Naive thymus-derived CD8-positive, alpha-beta T cell (primary cell): ENCODE measurements at regions not wholly inside any gene's neighbourhood (a gene's known extent, or its start where the extent isn't known, plus 50 kb on each side); places are given as distances from the start of the nearest gene placed in this dataset.

Source experiments
- ATAC-seq, 2 donors: fragments of 150-1000 bp; cut with Tn5 transposase in 1 of 2; sonication (Bioruptor Pico), chemical (Tn5 transposase) in 1 of 2; 1 replicate in 1 of 2; 2 replicates in 1 of 2; pipeline ENCODE4 v1.10.0; 2021; ENCODE audit warnings: mild to moderate bottlenecking in 2 of 2, moderate library complexity in 2 of 2
- POLR2A ChIA-PET: fragments of 350-600 bp; sonication (Branson Sonifier 250); formaldehyde crosslinking; loops from one replicate; lab custom pipeline; 2021; ENCODE audit warnings: antibody characterized with exemption; lab: Charles Lee
- DNase-seq, 10 donors: peaks; one replicate each; pipeline versions ENCODE4 v3.0.0 to v3.0.0-alpha.2; 2020 to 2022
- H3K27ac Mint-ChIP-seq, 10 donors: one replicate each; pipeline ENCODE4 v1.8.0; 2020 to 2022; ENCODE audit warnings: mild to moderate bottlenecking in 10 of 10, mixed read lengths in 10 of 10, moderate library complexity in 4 of 10, inconsistent platforms in 1 of 10
- H3K27me3 Mint-ChIP-seq, 5 donors: one replicate each; pipeline ENCODE4 v1.8.0; 2021 to 2022; ENCODE audit warnings: mixed read lengths in 5 of 5
- H3K36me3 Mint-ChIP-seq, 3 donors: one replicate each; pipeline ENCODE4 v1.8.0; 2020 to 2022; ENCODE audit warnings: mixed read lengths in 3 of 3, mild to moderate bottlenecking in 2 of 3, inconsistent platforms in 1 of 3
- H3K4me1 Mint-ChIP-seq, 4 donors: one replicate each; pipeline ENCODE4 v1.8.0; 2021 to 2022; ENCODE audit warnings: mixed read lengths in 4 of 4
- H3K4me3 Mint-ChIP-seq, 10 donors: one replicate each; pipeline ENCODE4 v1.8.0; 2020 to 2022; ENCODE audit warnings: mild to moderate bottlenecking in 10 of 10, mixed read lengths in 10 of 10, moderate library complexity in 6 of 10, inconsistent platforms in 1 of 10
- H3K9me3 Mint-ChIP-seq, 9 donors: one replicate each; pipeline ENCODE4 v1.8.0; 2020 to 2022; ENCODE audit warnings: mixed read lengths in 9 of 9, mild to moderate bottlenecking in 3 of 9, inconsistent platforms in 1 of 9, moderate library complexity in 1 of 9

- no peaks in the 10 kb centered on the region for H3K9me3 Mint-ChIP-seq
- no peak overlapping the region for H3K27ac Mint-ChIP-seq
- H3K4me3 Mint-ChIP-seq, result no peak overlapping the region
- H3K27me3 Mint-ChIP-seq, result peaks cover 0 to 16% (median 2%) of the 10 kb centered on the region in 5 donors
- no peaks in the 10 kb centered on the region for H3K36me3 Mint-ChIP-seq
- DNase-seq (no peak), ATAC-seq (no peak)
- POLR2A ChIA-PET, result no interaction called here
- no peaks in the 10 kb centered on the region for H3K4me1 Mint-ChIP-seq
Measured at GRCh38 chr20:43863821-43864544, 50.7 kb upstream of the TOX2 start.

GRCh38 chr20:43863330-43863729 is 51.3 kb upstream of the TOX2 start:
- no peak for ATAC-seq
- H3K4me3 Mint-ChIP-seq, result no peak overlapping the region
- POLR2A ChIA-PET, result no interaction called here
- no peak overlapping the region for H3K27ac Mint-ChIP-seq
- no peak for DNase-seq
- no peaks in the 10 kb centered on the region for H3K4me1 Mint-ChIP-seq
- H3K9me3 Mint-ChIP-seq, result no peaks in the 10 kb centered on the region
- H3K27me3 Mint-ChIP-seq, result peaks cover 0 to 16% (median 2%) of the 10 kb centered on the region in 5 donors
- no peaks in the 10 kb centered on the region for H3K36me3 Mint-ChIP-seq

GRCh38 chr20:43862438-43862837 is 52.2 kb upstream of the TOX2 start:
- H3K27ac Mint-ChIP-seq, result no peak overlapping the region
- H3K4me1 Mint-ChIP-seq, result no peaks in the 10 kb centered on the region
- POLR2A ChIA-PET, result no interaction called here
- no peak for DNase-seq
- no peak for ATAC-seq
- no peaks in the 10 kb centered on the region for H3K9me3 Mint-ChIP-seq
- peaks cover 0 to 16% (median 3%) of the 10 kb centered on the region in 5 donors for H3K27me3 Mint-ChIP-seq
- H3K36me3 Mint-ChIP-seq, result no peaks in the 10 kb centered on the region
- H3K4me3 Mint-ChIP-seq, result no peak overlapping the region

GRCh38 chr20:43859994-43860393 is 54.7 kb upstream of the TOX2 start:
- POLR2A ChIA-PET, result no interaction called here
- H3K4me1 Mint-ChIP-seq, result no peaks in the 10 kb centered on the region
- peaks cover 0 to 10% (median 0%) of the 10 kb centered on the region in 9 donors for H3K9me3 Mint-ChIP-seq
- H3K27me3 Mint-ChIP-seq, result peaks cover 0 to 16% (median 3%) of the 10 kb centered on the region in 5 donors
- peak overlapping the region in 1 of 10 donors; percentile 4 for H3K27ac Mint-ChIP-seq
- H3K4me3 Mint-ChIP-seq, result no peak overlapping the region
- no peak for ATAC-seq
- DNase-seq, result no peak
- H3K36me3 Mint-ChIP-seq, result peaks cover 0 to 3% (median 0%) of the 10 kb centered on the region in 3 donors

GRCh38 chr20:43857932-43858331 is 56.7 kb upstream of the TOX2 start:
- H3K9me3 Mint-ChIP-seq, result peaks cover 0 to 10% (median 0%) of the 10 kb centered on the region in 9 donors
- H3K27ac Mint-ChIP-seq, result no peak overlapping the region
- H3K4me1 Mint-ChIP-seq, result no peaks in the 10 kb centered on the region
- DNase-seq (no peak), ATAC-seq (no peak)
- no peak overlapping the region for H3K4me3 Mint-ChIP-seq
- peaks cover 0 to 3% (median 0%) of the 10 kb centered on the region in 3 donors for H3K36me3 Mint-ChIP-seq
- POLR2A ChIA-PET, result no interaction called here
- H3K27me3 Mint-ChIP-seq, result peaks cover 0 to 10% (median 3%) of the 10 kb centered on the region in 5 donors

- POLR2A ChIA-PET, result no interaction called here
- no peak overlapping the region for H3K4me3 Mint-ChIP-seq
- peaks cover 0 to 10% (median 0%) of the 10 kb centered on the region in 9 donors for H3K9me3 Mint-ChIP-seq
- ATAC-seq, result no peak
- H3K27me3 Mint-ChIP-seq, result peaks cover 0 to 10% (median 0%) of the 10 kb centered on the region in 5 donors
- DNase-seq, result no peak
- peaks cover 0 to 3% (median 0%) of the 10 kb centered on the region in 3 donors for H3K36me3 Mint-ChIP-seq
- no peaks in the 10 kb centered on the region for H3K4me1 Mint-ChIP-seq
- peak overlapping the region in 1 of 10 donors; percentile 46 for H3K27ac Mint-ChIP-seq
Measured at GRCh38 chr20:43857127-43857526, 57.5 kb upstream of the TOX2 start.

GRCh38 chr20:43855803-43856202 is 58.8 kb upstream of the TOX2 start:
- Mint-ChIP-seq H3K36me3 (peaks cover 0 to 3% (median 0%) of the 10 kb centered on the region in 3 donors), H3K9me3 (peaks cover 0 to 10% (median 0%) of the 10 kb centered on the region in 9 donors), H3K27ac (no peak overlapping the region), H3K4me3 (no peak overlapping the region), H3K27me3 (peaks cover 0 to 10% (median 0%) of the 10 kb centered on the region in 5 donors), H3K4me1 (no peaks in the 10 kb centered on the region)
- DNase-seq (no peak), ATAC-seq (no peak)
- POLR2A ChIA-PET, result no interaction called here

- ATAC-seq (no peak), DNase-seq (no peak)
- H3K4me1 Mint-ChIP-seq, result no peaks in the 10 kb centered on the region
- peaks cover 0 to 3% (median 0%) of the 10 kb centered on the region in 3 donors for H3K36me3 Mint-ChIP-seq
- H3K27ac Mint-ChIP-seq, result no peak overlapping the region
- peaks cover 0 to 8% (median 0%) of the 10 kb centered on the region in 5 donors for H3K27me3 Mint-ChIP-seq
- H3K9me3 Mint-ChIP-seq, result peaks cover 0 to 10% (median 0%) of the 10 kb centered on the region in 9 donors
- POLR2A ChIA-PET, result no interaction called here
- H3K4me3 Mint-ChIP-seq, result no peak overlapping the region
Measured at GRCh38 chr20:43853918-43854317, 60.7 kb upstream of the TOX2 start.

GRCh38 chr20:43853174-43853803 is 61.4 kb upstream of the TOX2 start:
- peaks cover 0 to 10% (median 0%) of the 10 kb centered on the region in 9 donors for H3K9me3 Mint-ChIP-seq
- H3K27ac Mint-ChIP-seq, result no peak overlapping the region
- H3K4me1 Mint-ChIP-seq, result no peaks in the 10 kb centered on the region
- H3K36me3 Mint-ChIP-seq, result peaks cover 0 to 3% (median 0%) of the 10 kb centered on the region in 3 donors
- H3K4me3 Mint-ChIP-seq, result no peak overlapping the region
- ATAC-seq, result no peak
- no peak for DNase-seq
- POLR2A ChIA-PET, result no interaction called here
- peaks cover 0 to 7% (median 0%) of the 10 kb centered on the region in 5 donors for H3K27me3 Mint-ChIP-seq

- Mint-ChIP-seq H3K4me3 (no peak overlapping the region), H3K27ac (no peak overlapping the region), H3K36me3 (no peaks in the 10 kb centered on the region), H3K27me3 (peaks cover 0 to 1% (median 0%) of the 10 kb centered on the region in 5 donors), H3K9me3 (no peaks in the 10 kb centered on the region), H3K4me1 (peaks cover 0 to 14% (median 5%) of the 10 kb centered on the region in 4 donors)
- ATAC-seq (no peak), DNase-seq (no peak)
- POLR2A ChIA-PET, result no interaction called here
Measured at GRCh38 chr20:43849496-43850186, 65.0 kb upstream of the TOX2 start.

GRCh38 chr20:43846516-43846905 is 68.1 kb upstream of the TOX2 start:
- Mint-ChIP-seq H3K27me3 (peaks cover 0 to 1% (median 0%) of the 10 kb centered on the region in 5 donors), H3K27ac (no peak overlapping the region), H3K4me3 (no peak overlapping the region), H3K9me3 (no peaks in the 10 kb centered on the region), H3K4me1 (peaks cover 0 to 15% (median 5%) of the 10 kb centered on the region in 4 donors), H3K36me3 (no peaks in the 10 kb centered on the region)
- DNase-seq (no peak), ATAC-seq (no peak)
- POLR2A ChIA-PET, result interaction anchor here (0.6 kb wide), 1 partner anchor 853 kb away, joined by 3 read pairs; no protein-coding TSS in a partner anchor

- no peak for DNase-seq
- Mint-ChIP-seq H3K4me3 (no peak overlapping the region), H3K9me3 (no peaks in the 10 kb centered on the region), H3K36me3 (no peaks in the 10 kb centered on the region), H3K27ac (peak overlapping the region in 2 of 10 donors; percentile 23 to 70), H3K4me1 (peaks cover 1 to 24% (median 12%) of the 10 kb centered on the region in 4 donors), H3K27me3 (peaks cover 0 to 1% (median 0%) of the 10 kb centered on the region in 5 donors)
- POLR2A ChIA-PET, result no interaction called here
- ATAC-seq, result no peak
Measured at GRCh38 chr20:43844778-43845614, 69.7 kb upstream of the TOX2 start.
